Bone marrow (tissue), 2 donors: ENCODE measurements at regions not wholly inside any gene's neighbourhood (a gene's known extent, or its start where the extent isn't known, plus 50 kb on each side); places are given as distances from the start of the nearest gene placed in this dataset.

ENCODE experiments used
- DNase-seq, 2 donors: peaks; one replicate each; lab custom pipeline; 2025; lab: John Stamatoyannopoulos, UW

DNA sequence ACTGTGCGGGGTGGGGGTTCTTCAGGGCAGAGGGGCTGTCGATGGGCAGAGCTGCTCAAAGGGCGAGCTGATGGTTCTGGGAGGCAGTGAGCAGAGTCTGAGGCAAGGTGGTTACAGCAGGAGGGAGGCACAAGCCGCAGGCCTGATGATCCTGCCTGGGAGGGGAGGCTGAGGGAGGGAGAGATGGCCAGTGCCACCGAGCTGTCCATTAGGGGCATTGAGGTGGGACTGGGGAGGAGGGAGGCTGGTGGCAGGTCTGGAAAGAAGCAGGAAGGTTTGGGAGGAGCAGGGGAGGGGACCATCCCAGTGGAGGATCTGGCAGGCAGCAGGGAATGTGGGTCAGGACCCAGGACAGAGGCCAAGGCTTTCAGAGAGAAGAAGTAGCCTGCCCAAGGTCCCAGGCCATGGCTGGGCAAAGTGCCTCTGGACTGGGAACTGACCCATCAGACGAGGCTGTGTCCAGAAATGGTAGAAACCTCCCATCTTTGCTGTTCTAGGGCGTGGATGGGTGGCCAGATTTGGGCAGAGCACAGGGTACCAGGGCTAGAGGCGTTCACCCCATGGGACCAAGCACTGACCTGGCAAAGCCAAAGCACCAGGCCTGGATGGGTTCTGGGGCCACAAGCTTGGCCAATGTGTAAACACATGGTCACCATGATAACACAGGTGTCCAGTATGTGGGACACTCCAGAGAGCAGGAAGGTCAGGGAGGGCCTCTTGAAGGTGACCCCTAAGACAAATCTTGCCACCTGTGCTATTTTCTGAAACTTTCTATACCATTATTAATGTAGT lies 55.5 kb downstream of the INHBB start:
- DNase-seq, result no peak

DNA sequence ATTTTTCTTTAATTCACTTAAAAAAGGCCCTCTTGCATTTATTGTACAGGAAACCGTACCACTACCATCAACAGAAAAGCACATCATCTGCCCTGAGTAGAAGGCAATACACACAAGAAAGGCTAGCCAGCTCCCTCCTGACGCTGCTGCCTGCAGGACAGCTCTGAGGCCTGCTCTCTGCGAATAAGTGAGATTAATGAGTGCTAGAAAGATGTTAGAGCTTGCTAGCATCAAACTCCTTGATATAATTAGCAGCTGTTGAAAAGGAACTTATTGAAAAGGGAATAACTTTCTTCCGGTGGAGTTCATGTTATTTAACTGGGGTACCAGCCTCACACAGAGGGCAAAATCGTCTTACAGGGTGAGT lies 56.1 kb downstream of the INHBB start:
- no peak for DNase-seq

DNA sequence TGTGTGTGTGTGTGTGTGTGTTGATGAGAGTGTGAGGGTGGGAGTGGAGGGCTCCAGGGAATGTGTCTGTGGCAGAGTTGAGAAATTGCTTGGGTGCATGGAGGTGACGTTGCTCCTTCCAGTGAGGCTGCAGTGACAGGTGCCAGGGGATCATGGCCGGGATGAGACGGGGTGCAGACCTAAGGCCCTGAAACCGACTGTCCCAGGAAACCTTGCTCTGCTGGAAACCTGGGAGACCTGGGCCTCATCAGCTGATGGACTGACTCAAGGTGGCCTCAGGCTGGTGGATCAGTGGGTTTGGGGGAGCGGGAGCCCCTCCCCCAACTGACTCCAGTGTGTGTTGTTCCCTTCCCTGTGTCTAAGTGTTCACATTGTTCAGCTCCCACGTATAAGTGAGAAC lies 56.6 kb downstream of the INHBB start:
- no peak for DNase-seq

DNA sequence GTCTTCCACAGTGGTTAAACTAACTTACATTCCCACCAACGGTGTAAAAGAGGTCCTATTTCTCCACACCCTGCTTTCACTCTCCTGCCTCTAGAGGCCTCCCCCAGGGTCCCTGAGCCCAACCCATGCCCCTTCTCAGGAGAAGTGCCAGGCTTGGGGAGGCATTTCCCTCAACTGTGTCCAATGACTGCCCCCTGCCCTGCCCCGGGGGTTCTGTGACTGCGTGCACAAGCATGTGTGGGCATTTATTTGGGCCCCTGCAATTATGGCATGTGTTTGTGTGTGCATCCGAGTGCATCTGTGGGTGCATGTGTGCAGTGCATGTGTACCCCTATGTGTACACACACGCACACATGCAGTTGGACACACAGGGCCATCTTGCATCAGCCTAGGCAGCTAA lies 57.3 kb downstream of the INHBB start:
- DNase-seq, result no peak

DNA sequence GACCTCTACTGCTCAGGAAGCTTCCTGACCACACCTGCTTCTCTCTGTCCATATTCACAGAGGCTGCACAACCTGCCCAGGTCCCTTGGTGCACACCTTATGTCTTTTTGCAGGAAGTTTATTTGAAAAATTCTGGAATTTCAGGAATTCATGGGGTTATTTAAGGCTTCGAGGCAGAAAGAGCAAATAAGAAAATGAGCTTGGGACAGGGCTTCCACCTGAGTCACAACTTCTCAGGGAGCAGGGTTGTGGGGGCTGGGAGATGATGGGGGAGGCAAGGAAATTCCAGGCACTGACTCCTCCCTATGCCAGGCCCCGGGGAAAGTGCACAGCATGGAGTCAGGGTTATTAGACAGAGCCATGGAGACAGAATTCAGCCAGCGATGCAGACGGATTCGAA lies 57.7 kb downstream of the INHBB start:
- no peak for DNase-seq

DNA sequence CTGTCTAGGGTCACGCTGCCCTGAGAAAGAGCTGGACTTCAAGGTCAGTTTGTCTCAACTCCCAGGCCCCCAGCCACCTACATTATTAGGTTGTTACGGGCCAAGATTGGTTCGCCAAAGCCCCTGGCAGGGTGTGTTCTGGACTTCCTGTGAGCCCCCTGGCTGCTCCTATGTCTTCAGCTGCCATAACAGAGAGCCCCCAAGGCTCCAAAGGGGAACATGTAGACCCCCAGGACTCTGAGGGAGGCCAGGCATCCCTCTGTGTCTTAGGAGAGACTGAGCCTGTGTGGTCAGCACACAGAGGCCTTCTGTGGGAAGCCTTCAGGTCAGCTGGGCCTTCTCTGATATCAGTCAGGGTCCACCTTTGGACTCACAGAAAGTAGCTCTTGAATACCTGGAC lies 58.3 kb downstream of the INHBB start:
- no peak for DNase-seq

DNA sequence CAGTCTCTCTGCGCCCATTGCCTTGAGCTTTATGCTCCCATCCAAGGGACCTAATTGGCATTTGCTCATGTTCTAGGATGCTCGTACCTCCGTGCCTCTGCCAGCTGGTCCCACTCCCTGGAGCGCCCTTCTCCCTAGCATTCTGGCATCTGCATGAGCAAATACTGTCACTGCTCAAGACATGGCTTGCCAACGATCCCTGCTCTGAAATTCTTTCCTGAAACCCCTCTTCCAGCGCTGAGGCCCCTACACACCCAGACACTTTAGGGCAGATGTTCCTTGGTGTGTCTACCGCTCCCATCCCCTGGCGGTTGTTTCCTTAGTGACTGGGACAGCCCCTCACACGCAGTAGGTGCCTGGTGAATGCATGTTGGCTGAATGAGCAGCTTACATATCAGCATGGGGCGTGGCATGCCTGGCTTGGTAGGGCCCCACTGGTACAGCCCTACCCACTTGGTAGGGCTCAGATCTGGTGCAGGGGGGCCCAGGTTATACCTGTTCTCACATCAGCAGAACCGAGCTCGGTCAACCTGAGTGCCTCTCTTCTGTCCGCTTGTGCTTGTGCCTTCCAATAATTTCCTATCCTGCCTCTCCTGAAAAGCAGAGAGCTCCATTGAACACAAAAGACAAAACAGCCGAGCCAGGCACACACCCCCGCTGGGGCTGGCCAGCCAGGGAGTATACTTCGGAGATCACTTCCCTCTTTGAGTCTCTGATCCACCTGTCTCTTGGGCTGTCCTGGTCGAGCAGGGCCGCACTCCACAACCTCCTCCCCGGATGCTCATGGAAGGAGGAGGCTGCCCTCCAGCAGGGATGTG lies 59.2 kb downstream of the INHBB start:
- no peak for DNase-seq

DNA sequence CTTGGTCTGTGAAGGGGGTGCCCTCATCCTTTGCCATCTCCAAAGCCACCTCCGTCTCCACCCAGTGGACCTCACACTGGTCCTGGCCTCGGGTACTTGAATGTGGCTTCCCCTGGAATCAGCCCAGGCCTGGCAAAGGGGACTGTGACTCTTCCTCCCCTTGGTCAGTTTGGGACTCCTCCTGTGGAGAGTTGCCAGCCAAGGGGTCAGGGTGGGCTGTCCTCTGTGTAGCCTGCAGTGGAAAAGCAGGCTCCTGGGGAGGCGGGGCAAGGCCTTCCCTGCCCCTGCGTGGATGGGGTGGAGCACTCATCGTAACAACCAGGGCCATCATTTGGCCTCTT lies 59.8 kb downstream of the INHBB start:
- no peak for DNase-seq

DNA sequence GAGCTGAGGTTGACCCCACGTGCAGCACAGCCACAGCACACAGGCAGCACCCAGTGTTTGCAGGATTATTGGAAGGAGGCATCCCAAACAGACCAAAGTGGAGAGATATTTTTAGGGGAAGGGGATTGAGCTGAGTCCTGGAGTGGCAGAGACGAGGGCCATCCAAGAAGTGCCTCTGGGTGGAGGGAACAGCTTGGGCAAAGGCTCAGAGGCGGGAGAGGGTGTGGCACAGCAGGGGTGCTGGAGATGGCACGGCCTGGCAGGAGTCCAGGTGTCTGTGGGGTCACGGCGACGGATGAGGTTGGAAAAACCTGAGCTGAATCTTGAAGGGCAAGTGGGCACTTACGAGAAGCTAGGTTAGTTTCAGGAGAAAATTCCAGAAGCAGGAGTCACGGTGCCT lies 60.6 kb downstream of the INHBB start:
- no peak for DNase-seq

DNA sequence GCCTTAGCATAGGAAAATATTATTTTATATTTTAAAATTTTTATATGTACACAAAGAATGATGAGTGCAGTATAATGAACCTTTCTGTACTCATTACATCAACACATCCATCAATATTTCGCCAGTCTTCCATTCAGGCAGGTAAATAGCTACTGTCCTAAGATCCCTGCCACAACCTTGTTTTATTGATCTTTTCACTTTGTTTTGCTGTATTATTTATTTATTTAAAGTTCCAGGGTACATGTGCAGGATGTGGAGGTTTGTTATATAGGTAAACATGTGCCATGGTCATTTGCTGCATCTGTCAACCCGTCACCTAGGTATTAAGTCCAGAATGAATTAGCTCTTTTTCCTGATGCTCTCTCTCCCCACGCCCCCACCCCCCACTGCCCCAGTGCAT lies 64.6 kb downstream of the INHBB start:
- DNase-seq, result no peak

DNA sequence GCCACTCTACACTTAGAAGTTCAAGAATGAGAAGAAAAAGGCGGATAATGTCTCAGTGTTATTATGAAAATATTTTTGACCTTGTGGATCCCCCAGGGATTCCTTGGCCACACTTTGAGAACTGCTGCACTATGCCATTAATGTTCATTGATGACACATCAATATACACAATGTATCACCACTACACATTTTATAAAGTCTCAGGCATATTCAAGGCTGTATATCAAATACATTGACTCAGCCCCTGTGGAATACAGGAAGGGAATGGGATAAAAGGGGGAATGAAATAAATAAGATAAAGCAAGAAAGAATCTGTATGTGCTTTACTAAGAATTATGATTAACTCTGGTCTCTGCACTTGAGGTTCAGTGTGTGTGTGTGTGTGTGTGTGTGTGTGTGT lies 69.1 kb downstream of the INHBB start:
- DNase-seq, result no peak

DNA sequence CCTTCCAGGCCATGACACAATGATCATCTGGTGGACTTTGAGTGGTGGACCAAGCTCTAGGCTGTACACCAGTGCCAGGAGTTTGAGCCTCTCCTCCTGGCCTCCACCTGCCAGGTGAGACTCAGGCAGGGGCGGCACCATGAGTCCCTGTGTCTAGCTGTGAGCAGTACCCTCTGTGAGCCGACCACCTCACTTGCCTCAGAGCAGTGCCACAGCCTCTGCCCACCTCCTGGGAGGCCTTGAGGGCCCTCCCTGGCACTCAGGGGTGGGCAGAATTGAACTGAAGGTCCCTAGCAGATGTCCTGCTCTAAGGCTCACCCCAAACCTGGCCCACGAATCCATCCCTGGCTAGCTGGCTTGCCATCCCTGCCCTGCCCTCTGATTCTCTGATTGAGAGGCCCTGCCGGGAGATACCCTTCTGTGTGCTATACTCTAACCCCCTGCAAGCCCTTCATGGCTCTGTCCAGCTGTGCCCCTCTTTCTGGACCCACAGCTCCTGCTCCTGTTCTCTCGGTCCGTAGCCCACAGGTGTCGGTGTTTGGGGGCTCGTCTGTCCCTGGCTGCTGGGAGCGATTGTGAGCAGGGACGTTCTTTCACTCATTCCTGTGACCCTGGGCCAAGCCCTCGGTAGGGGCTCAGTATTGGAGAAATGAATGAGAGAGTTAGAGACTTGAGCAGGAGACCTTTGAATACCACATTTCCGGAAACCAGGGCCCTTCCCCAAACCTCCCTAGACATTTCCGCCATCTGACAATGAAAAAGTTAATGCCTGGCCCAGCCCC lies 70.0 kb downstream of the INHBB start:
- DNase-seq, result no peak

DNA sequence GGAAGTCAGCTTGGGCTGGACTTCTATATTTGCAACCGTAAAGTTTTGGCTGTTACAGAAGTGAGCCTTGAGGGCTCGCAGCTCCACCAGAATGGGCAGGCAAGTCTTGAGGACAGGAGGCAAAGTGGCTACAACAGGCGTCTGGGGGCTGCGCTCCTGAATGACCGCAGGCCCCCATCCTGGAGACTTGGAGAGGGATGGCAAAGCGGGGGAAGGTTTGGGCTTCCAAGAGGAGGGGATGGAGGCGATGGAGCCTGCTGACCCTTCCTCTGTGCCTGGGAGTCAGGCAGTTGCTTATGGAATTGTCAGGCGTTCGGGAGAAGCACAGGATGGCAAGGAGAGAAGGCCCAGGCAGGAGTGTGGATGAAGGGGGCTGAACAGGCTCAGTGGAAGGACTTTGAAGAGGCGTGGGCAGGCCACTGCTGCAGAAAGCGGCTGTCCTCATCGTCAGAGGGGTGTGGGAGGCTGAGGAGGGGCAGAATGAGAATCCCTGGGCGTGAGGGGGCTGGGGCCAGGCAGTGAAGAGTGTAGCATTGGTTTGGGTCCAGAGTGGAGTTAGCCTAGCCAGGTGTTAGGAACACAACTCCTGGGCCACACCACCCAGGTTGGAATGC lies 72.3 kb downstream of the INHBB start:
- DNase-seq, result no peak

DNA sequence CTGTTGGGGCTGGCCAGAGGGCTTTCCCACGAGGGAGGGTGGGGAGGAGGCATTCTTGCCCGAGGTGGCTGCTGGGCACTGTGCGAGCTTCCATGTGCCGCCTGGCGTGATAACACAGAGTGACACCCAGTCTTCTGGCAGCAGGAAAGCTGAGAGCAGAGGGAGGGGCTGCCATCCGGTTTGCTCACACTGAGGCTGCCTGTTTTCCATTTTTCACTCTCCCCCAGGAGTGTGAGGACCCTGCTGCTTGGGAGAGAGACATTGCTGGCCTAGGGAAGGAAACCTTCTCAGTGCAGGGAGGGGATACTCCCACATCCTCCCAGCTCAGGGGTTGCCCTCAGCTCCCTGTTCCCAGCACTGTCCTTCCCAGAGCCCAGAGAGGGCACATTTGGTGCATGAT lies 73.1 kb downstream of the INHBB start:
- no peak for DNase-seq

DNA sequence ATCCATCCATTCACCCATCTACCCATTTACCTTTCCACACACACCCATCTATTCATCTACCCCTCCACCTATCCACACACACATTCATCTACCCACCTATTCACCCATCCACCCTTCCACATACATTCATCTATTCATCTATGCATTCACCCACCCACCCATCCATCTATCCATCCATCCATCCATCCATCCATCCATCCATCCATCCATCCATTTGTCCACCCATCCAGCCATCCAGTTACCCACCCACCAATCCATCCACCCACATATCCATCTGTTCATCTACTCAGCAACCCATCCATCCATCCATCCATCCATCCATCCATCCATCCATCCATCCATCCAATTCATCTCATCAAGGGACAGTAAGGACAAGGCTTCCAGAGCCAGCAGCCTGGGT lies 74.0 kb downstream of the INHBB start:
- no peak for DNase-seq

DNA sequence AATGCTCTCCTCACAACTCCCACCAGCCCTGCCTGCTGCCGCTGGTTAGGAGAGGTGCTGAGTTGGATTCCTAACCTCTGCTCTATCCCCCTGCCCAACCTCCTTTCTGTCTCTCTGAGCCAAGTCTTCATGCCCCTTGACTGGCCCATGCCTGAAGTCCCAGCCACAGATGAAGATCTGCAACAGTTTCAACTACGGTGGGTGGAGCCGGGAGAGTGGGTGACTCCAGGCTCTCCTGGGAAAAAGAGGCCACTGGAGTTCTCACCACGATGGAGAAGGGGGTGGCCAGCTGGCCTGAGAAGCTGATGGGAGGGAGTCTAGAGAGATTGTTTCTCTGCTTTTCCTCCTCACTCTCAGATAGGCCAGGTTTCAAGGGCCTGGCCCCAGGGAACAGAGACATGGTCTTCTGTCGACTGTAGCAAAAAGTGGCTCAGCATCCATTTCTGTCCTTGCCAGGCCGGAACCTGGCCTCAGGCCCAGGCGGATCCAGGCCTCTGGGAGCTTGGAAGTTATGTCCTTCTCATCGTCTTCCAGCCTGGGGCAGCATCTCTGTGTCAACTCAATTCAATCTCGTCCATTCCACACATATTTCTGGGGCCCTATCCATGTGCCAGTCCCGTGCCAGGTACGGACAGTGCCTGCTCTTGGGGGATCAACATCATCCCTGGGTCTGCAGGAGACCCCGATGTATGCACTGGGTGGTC lies 75.3 kb downstream of the INHBB start:
- DNase-seq, result no peak

DNA sequence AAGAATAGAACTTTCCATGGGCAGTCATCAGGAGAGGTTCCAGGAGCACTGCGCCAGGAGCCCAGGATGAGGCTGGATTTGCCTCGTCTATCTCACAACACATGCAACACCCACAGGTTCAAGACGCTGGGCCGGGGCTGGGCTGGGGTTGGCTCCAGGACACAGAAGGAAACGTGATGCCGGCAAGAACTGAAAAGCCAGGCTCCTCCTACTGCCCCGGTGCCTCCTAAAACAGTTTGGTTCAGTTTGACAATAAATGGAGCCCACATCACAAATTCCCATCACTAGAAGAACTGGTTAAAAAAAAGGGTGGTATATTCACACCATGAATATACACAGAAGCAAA lies 75.9 kb downstream of the INHBB start:
- no peak for DNase-seq

DNA sequence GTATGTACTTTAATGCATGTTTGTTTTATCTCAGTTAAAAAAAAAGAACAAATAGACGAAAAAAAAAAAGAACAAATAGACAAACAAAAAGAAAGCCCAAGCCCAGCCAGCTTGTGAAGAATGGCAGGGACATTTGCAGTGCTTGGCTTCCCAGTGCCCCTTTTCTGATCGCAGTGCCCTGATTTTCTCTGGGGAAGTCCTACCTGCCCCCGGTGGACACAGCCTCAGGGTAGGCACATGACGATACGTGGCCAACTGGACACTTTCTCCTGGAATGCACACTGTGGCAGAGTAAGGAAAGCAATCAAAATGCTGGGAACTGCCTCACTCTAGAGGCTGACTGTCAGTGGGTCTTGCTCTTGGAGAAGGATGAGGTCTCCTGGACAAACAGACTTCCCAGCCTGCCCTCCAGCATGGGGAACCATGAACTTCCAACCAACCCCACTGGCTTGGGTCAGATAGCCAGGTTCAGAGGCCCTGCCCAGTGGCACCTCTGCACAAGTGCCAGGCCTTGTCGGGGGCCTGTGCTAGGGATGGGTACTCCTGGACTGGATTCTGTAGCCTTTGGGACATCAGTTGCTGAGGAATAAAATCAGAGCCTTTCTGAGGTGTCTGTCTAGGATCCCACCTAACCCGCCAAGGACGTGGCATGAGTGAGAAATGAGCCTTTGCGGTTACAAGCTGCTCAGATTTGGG lies 76.7 kb downstream of the INHBB start:
- no peak for DNase-seq

DNA sequence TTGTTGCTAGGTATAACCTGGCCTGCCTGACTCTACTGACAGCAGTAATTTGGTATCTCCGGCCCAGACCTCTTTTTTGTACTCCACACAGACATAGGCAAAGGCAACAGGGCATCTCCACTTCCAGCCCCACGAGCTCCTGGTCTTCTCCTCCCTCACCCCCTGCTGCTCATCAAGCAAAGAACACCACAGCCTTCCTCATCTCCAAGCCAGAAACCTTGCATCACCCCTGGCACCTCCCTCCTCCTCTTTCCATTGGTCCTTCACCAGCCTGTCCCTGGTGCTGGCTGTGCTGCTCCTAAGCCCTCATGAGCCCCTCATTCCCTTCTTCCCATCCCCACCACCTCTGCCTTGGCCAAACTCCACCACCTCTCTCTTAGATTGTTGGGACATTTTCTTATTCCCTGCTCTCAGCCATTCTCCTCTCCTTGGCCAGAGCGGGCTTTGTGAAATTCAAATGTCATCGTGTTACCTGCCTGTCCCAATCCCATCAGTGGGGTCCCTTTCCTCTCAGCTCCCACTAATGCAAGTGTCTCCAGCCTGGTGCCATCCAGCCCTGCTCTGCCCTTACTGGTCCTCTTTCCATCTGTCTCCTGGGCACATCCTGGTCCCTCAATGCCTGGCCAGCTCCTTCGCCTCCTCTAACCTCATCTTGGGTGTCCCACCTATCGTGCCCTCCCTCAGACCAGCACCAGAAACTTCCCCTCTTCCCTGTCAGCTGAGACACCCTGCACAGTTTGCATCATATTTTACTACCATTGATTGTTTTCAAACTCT lies 77.4 kb downstream of the INHBB start:
- DNase-seq, result no peak

DNA sequence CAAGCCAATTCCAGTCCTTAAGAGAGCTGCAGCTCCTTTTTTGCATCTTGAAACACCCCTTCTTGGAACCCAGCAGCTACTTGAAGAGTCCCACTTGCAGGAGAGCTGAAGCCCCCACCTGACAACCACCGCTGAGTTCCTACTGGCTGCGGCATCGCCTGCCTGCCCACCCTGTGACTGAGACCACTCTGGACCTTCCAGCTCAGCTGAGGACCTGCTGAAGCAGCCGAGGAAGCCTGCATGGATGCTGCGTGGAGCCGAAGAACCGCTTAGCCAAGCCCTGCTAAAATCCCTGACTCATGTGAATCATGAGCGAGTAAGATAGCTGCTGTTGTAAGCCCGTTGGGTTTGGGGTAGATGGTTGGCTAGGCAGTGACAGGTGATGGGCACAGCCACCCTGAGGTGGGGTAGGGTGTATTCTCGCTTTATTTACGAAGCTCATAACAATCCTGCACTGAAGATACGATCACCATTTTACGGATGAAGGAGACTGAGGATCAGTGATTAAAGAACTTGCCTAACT lies 78.4 kb downstream of the INHBB start:
- no peak for DNase-seq
